IPS DF 6.9 (cell line): ENCODE measurements at regions not wholly inside any gene's neighbourhood (a gene's known extent, or its start where the extent isn't known, plus 50 kb on each side); places are given as distances from the start of the nearest gene placed in this dataset.

Source experiments
- DNase-seq: peaks from one replicate; pipeline ENCODE4 v3.0.0-alpha.2; 2013; ENCODE audit warnings: low read depth, low spot score
- H3K27ac ChIP-seq: one replicate; pipeline ENCODE4 v1.5.1; 2013; ENCODE audit warnings: low read length, control low read depth
- H3K27me3 ChIP-seq: 2 replicates; pipeline ENCODE4 v1.6.1; 2013; ENCODE audit warnings: mild to moderate bottlenecking, low read length; ENCODE audit not compliant: control insufficient read depth, insufficient read depth
- H3K36me3 ChIP-seq: 2 replicates; pipeline ENCODE4 v1.6.1; 2013; ENCODE audit warnings: low read length; ENCODE audit not compliant: control insufficient read depth, insufficient read depth
- H3K4me1 ChIP-seq: 2 replicates; pipeline ENCODE4 v1.6.1; 2013; ENCODE audit warnings: low read length; ENCODE audit not compliant: control insufficient read depth, insufficient read depth
- H3K4me3 ChIP-seq: 2 replicates; pipeline ENCODE4 v1.5.1; 2013; ENCODE audit warnings: mild to moderate bottlenecking, low read length
- H3K9me3 ChIP-seq: 2 replicates; pipeline ENCODE4 v1.6.1; 2013; ENCODE audit warnings: low read length, inconsistent platforms; ENCODE audit not compliant: control insufficient read depth, insufficient read depth
- WGBS: extraction: QIAGEN DNeasy Blood & Tissue Kit; methylation state at CpG from one replicate; pipeline ENCODE4 v1.1.7; 2013; ENCODE audit warnings: mixed read lengths, missing lambda C conversion rate; ENCODE audit not compliant: insufficient read length, insufficient coverage; 5-methylcytosine and 5-hydroxymethylcytosine counted together

GRCh38 chr12:107436376-107436775, 249.2 kb upstream of the PWP1 start:
- no peaks in the 10 kb centered on the region; the same call in 1 of the 2 replicates for H3K36me3 ChIP-seq
- no CpG with 5 or more reads among the region's 5 CpGs for WGBS
- H3K4me3 ChIP-seq = no peak overlapping the region
- H3K27me3 ChIP-seq = no peaks in the 10 kb centered on the region
- no peaks in the 10 kb centered on the region for H3K9me3 ChIP-seq
- peak; percentile 20 for DNase-seq
- H3K4me1 ChIP-seq = peaks cover 5% of the 10 kb centered on the region
- H3K27ac ChIP-seq = no peak overlapping the region

DNA sequence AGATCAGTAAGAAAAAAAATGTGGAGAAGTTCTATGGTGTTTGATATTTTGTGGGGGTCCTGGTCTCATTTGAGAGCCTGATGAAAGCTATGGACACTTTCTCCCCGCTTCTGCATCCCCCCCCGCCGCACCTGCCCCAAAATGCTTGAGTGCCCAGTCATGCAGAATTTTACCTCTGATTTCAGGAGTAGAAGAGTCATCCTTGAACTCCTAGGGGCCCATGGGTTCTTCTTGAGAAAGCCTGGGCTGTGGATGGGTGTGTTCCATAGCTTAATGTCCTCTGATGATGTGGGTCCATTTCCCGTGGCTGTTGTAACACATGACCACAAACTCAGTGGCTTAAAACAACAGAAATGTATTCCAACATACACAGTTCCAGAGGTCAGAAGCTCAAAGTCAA, 248.8 kb upstream of the PWP1 start:
- Histone ChIP-seq H3K4me3 (no peak overlapping the region), H3K4me1 (peaks cover 5% of the 10 kb centered on the region), H3K27ac (no peak overlapping the region), H3K9me3 (no peaks in the 10 kb centered on the region), H3K27me3 (no peaks in the 10 kb centered on the region), H3K36me3 (no peaks in the 10 kb centered on the region; the same call in 1 of the 2 replicates)
- no peak for DNase-seq
- WGBS = no CpG with 5 or more reads among the region's 4 CpGs

DNA sequence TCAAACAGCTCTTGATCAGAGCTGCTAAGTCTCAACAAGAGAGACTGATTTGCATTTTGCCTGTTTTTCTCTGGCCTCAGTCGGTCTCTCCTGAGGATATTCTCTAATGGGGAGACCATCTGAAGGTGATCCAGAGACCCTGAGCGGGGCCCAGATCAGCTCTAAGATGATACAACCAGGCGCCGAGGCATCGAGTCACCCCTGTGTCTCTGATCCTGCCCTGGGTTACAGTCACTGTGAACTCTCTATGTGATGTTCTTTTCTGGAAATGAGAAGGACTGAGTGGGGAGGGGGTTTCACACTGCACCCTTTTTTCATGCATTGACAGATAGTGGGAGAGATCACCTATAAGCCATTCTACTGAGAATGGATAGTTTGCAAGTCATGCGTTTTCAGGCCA, 247.6 kb upstream of the PWP1 start:
- no peak for DNase-seq
- peaks cover 5% of the 10 kb centered on the region for H3K4me1 ChIP-seq
- H3K27ac ChIP-seq = no peak overlapping the region
- H3K27me3 ChIP-seq = no peaks in the 10 kb centered on the region
- no CpG with 5 or more reads among the region's 6 CpGs for WGBS
- H3K36me3 ChIP-seq = no peaks in the 10 kb centered on the region; the same call in 1 of the 2 replicates
- no peaks in the 10 kb centered on the region for H3K9me3 ChIP-seq
- no peak overlapping the region for H3K4me3 ChIP-seq

DNA sequence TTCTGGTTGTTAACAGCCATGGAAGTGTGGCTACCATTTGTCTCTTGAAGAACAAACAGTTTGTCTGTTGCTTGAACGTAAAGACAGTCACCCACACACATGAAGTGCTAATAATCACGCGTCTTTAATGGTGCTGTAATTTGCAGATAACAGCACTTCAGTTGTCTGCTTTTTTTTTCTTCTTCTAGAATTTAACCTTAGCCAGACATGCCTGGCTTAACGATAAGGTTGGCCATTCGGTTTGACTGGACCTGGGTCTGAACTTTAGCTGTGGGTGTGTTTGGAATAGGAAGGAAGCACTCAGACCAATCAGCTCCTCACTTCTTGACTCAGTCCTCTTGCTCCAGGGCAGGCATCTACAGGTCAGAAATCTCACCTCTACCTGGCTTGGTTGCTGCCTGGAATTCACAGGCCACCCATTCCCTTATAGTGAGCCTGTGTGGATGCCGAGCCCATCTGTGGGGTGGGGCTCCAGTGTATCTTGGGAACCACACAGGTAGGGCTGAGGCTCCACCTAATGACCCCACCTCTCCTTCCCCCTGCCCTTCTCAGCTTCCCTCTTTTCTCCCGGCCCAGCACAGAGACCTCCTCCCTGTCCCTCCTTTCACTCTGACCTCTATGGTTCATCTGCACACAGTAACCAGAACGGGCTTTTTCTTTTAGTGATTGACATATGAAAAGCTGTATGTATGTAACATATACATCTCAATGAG, 246.4 kb upstream of the PWP1 start:
- no CpG with 5 or more reads among the region's 8 CpGs for WGBS
- H3K4me1 ChIP-seq = peaks cover 5% of the 10 kb centered on the region
- H3K4me3 ChIP-seq = no peak overlapping the region
- no peaks in the 10 kb centered on the region; the same call in 1 of the 2 replicates for H3K36me3 ChIP-seq
- H3K9me3 ChIP-seq = no peaks in the 10 kb centered on the region
- DNase-seq = no peak
- H3K27ac ChIP-seq = no peak overlapping the region
- H3K27me3 ChIP-seq = no peaks in the 10 kb centered on the region

- DNase-seq = no peak
- H3K27ac ChIP-seq = no peak overlapping the region
- no CpG with 5 or more reads among the region's 4 CpGs for WGBS
- no peaks in the 10 kb centered on the region for H3K9me3 ChIP-seq
- H3K4me1 ChIP-seq = peaks cover 5% of the 10 kb centered on the region
- H3K27me3 ChIP-seq = no peaks in the 10 kb centered on the region
- H3K36me3 ChIP-seq = no peaks in the 10 kb centered on the region
- no peak overlapping the region for H3K4me3 ChIP-seq
These were observed 245.0 kb upstream of the PWP1 start for GRCh38 chr12:107440606-107441005.

- no peaks in the 10 kb centered on the region for H3K9me3 ChIP-seq
- WGBS = no CpG with 5 or more reads among the region's 8 CpGs
- H3K27ac ChIP-seq = no peak overlapping the region
- no peaks in the 10 kb centered on the region for H3K27me3 ChIP-seq
- DNase-seq = no peak
- peaks cover 2% of the 10 kb centered on the region for H3K4me1 ChIP-seq
- no peaks in the 10 kb centered on the region for H3K36me3 ChIP-seq
- H3K4me3 ChIP-seq = no peak overlapping the region
These were observed 243.8 kb upstream of the PWP1 start for GRCh38 chr12:107441665-107442300.

GRCh38 chr12:107442326-107442987, 243.1 kb upstream of the PWP1 start:
- Histone ChIP-seq H3K27me3 (no peaks in the 10 kb centered on the region), H3K27ac (no peak overlapping the region), H3K4me1 (peaks cover 2% of the 10 kb centered on the region), H3K36me3 (no peaks in the 10 kb centered on the region), H3K4me3 (no peak overlapping the region), H3K9me3 (no peaks in the 10 kb centered on the region)
- no peak for DNase-seq
- no CpG with 5 or more reads among the region's 7 CpGs for WGBS

DNA sequence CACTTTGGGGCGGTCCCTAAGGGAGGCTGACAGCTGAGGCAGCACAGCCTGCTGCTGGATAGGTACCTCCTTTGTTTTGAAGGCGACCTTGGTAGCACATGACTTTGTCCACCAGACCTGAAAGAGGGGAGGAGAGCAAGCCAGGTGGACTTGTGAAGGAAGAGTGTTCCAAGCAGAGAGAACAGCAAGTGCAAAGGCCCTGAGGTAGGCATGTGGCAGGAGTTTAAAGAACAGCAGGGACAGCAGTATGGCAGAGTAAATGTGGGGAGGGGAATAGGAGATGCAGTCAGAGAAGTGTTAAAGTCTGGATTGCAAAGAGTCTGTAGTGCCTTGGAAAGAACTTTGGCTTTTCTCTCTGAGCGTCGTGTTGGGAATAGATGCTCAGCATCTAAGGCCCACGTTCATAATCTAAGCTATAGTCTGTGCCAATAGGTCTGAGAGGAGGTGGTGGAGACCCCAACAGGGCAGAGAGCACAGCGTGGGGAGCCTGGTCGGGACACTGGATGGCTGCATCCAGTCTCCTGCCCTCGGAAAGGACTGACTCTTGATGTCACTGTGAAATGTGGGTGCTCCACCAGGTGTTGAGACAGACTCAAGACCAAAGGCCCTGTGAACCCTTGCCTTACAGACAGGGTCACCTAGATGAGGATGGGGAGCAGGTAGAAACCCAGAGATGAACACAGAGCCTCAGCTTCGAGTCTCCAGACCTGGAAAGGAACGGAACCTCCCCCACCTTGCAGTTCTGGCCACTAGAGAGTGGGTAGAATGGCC, 242.1 kb upstream of the PWP1 start:
- Histone ChIP-seq H3K27ac (no peak overlapping the region), H3K36me3 (no peaks in the 10 kb centered on the region), H3K4me3 (no peak overlapping the region), H3K9me3 (no peaks in the 10 kb centered on the region), H3K27me3 (no peaks in the 10 kb centered on the region), H3K4me1 (peaks cover 2% of the 10 kb centered on the region)
- no CpG with 5 or more reads among the region's 10 CpGs for WGBS
- no peak for DNase-seq

DNA sequence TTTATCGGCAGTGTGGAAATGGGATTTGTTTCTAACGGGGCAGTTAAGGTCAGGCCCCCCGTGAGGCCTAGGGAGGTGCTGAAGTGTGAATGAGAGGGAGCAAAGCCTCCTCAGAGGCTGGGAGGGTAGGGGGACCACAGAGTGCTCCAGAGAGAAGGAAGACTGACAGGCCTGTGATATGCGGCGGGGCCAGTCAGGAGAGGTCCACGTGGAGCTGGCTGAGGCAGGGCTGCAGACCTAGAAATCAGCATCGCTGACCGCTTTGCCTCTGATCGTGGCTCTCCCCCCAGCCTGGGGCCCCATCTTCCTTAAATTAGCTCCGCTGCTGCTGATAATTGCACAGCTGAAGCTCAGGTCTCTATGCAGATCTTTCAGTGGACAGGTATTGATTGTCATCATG, 240.8 kb upstream of the PWP1 start:
- no peaks in the 10 kb centered on the region; the same call in 1 of the 2 replicates for H3K4me1 ChIP-seq
- no peaks in the 10 kb centered on the region for H3K36me3 ChIP-seq
- H3K4me3 ChIP-seq = no peak overlapping the region
- H3K9me3 ChIP-seq = no peaks in the 10 kb centered on the region
- no CpG with 5 or more reads among the region's 10 CpGs for WGBS
- DNase-seq = no peak
- no peaks in the 10 kb centered on the region for H3K27me3 ChIP-seq
- no peak overlapping the region for H3K27ac ChIP-seq

GRCh38 chr12:107446476-107446875, 239.1 kb upstream of the PWP1 start:
- Histone ChIP-seq H3K9me3 (no peaks in the 10 kb centered on the region), H3K27ac (no peak overlapping the region), H3K36me3 (no peaks in the 10 kb centered on the region), H3K4me3 (no peak overlapping the region), H3K27me3 (no peaks in the 10 kb centered on the region), H3K4me1 (peaks cover 1% of the 10 kb centered on the region; the same call in 1 of the 2 replicates)
- no peak for DNase-seq
- WGBS = no CpG with 5 or more reads among the region's 3 CpGs
